Mesothelial cell of epicardium (in vitro differentiated cells): ENCODE measurements at regions not wholly inside any gene's neighbourhood (a gene's known extent, or its start where the extent isn't known, plus 50 kb on each side); places are given as distances from the start of the nearest gene placed in this dataset.

ENCODE experiments used
- DNase-seq, 2 experiments: peaks; one replicate each; pipeline ENCODE4 v3.0.0; 2021; ENCODE audit warnings: low spot score in 2 of 2; ENCODE audit not compliant: unreplicated experiment in 2 of 2
- H3K27ac Mint-ChIP-seq: 2 replicates; pipeline ENCODE4 v1.8.0; 2021; ENCODE audit warnings: mixed read lengths
- H3K27me3 Mint-ChIP-seq: 2 replicates; pipeline ENCODE4 v1.8.0; 2021; ENCODE audit warnings: low read depth, mixed read lengths
- H3K36me3 Mint-ChIP-seq: 2 replicates; pipeline ENCODE4 v1.8.0; 2021; ENCODE audit warnings: mixed read lengths
- H3K4me1 Mint-ChIP-seq: 2 replicates; pipeline ENCODE4 v1.8.0; 2021; ENCODE audit warnings: mixed read lengths
- H3K4me3 Mint-ChIP-seq: 2 replicates; pipeline ENCODE4 v1.8.0; 2021; ENCODE audit warnings: mild to moderate bottlenecking, moderate library complexity, mixed read lengths
- H3K9me3 Mint-ChIP-seq: 2 replicates; pipeline ENCODE4 v1.8.0; 2021; ENCODE audit warnings: mixed read lengths
- CTCF ChIP-seq: fragments of 200-600 bp; sonication (generic); IDR thresholded peaks from one replicate; pipeline ENCODE4 v1.5.0; 2021; ENCODE audit warnings: antibody characterized with exemption; ENCODE audit not compliant: unreplicated experiment

- TF ChIP-seq CTCF, result no peak
- Mint-ChIP-seq H3K27me3 (no peaks in the 10 kb centered on the region), H3K4me3 (no peak overlapping the region), H3K4me1 (peaks cover 59% of the 10 kb centered on the region), H3K27ac (peak overlapping the region; percentile 90), H3K9me3 (no peaks in the 10 kb centered on the region), H3K36me3 (no peaks in the 10 kb centered on the region)
- no peak for DNase-seq
Measured at GRCh38 chr1:87642581-87643221, 314.0 kb downstream of the LMO4 start.

GRCh38 chr1:87644033-87644578, 315.4 kb downstream of the LMO4 start:
- no peaks in the 10 kb centered on the region for H3K27me3 Mint-ChIP-seq
- H3K27ac Mint-ChIP-seq, result peak overlapping the region; percentile 58
- H3K9me3 Mint-ChIP-seq, result no peaks in the 10 kb centered on the region
- no peaks in the 10 kb centered on the region for H3K36me3 Mint-ChIP-seq
- no peak for TF ChIP-seq CTCF
- H3K4me1 Mint-ChIP-seq, result peaks cover 49% of the 10 kb centered on the region
- H3K4me3 Mint-ChIP-seq, result no peak overlapping the region
- no peak for DNase-seq

GRCh38 chr1:87644579-87645190, 316.0 kb downstream of the LMO4 start:
- peak overlapping the region; percentile 22 for H3K27ac Mint-ChIP-seq

GRCh38 chr1:87647430-87648177, 318.9 kb downstream of the LMO4 start:
- Mint-ChIP-seq H3K27me3 (no peaks in the 10 kb centered on the region), H3K9me3 (no peaks in the 10 kb centered on the region), H3K4me3 (no peak overlapping the region), H3K4me1 (peaks cover 34% of the 10 kb centered on the region), H3K36me3 (no peaks in the 10 kb centered on the region), H3K27ac (peak overlapping the region; percentile 50)
- no peak for DNase-seq
- no peak for TF ChIP-seq CTCF

More at GRCh38 chr1:87644579-87645190, 316.0 kb downstream of the LMO4 start:
- no peak for DNase-seq
- TF ChIP-seq CTCF, result no peak
- H3K36me3 Mint-ChIP-seq, result no peaks in the 10 kb centered on the region
- no peak overlapping the region for H3K4me3 Mint-ChIP-seq
- no peaks in the 10 kb centered on the region for H3K9me3 Mint-ChIP-seq
- H3K27me3 Mint-ChIP-seq, result no peaks in the 10 kb centered on the region
- H3K4me1 Mint-ChIP-seq, result peaks cover 49% of the 10 kb centered on the region

- no peak overlapping the region for H3K27ac Mint-ChIP-seq
- no peaks in the 10 kb centered on the region for H3K9me3 Mint-ChIP-seq
- H3K4me3 Mint-ChIP-seq, result no peak overlapping the region
- DNase-seq, result no peak
- H3K27me3 Mint-ChIP-seq, result no peaks in the 10 kb centered on the region
- H3K4me1 Mint-ChIP-seq, result peaks cover 25% of the 10 kb centered on the region
- H3K36me3 Mint-ChIP-seq, result no peaks in the 10 kb centered on the region
- TF ChIP-seq CTCF, result no peak
Measured at GRCh38 chr1:87648323-87649119, 319.8 kb downstream of the LMO4 start.
